ACHN (cell line): ENCODE measurements at regions not wholly inside any gene's neighbourhood (a gene's known extent, or its start where the extent isn't known, plus 50 kb on each side); places are given as distances from the start of the nearest gene placed in this dataset.
A peak's percentile ranks its signal among the peaks of the same experiment; 100 is the strongest.

Experiments
- DNase-seq: peaks from one replicate; pipeline ENCODE4 v3.0.0-alpha.2; 2015
- in situ Hi-C: cut with HindIII; loops from 2 replicates; pipeline ENCODE4 v1.10.0; 2017; ENCODE audit warnings: low sequenced_read_pairs, low pct_ligation_motif_present, low pct_unique_long_range_greater_than_20kb

DNA sequence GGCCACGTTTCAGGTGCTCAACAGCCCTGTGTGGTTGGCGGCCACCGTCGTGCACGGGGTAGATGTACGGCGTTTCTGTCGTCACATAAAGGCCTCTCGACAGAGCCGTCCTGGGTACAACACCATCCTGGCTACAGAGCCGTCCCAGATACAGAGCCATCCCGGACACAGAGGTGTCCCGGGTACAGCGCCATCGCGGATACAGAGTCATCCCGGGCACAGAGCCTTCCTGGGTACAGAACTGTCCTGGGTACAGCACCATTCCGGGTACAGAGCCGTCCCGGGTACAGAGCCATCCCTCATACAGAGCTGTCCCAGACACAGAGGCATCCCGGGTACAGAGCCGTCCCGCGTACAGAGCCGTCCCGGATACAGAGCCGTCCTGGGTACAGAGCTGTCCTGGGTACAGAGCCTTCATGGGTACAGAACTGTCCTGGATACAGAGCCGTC lies 222.7 kb upstream of the SOX1 start:
- no peak for DNase-seq
- in situ Hi-C loops = no loop called here

DNA sequence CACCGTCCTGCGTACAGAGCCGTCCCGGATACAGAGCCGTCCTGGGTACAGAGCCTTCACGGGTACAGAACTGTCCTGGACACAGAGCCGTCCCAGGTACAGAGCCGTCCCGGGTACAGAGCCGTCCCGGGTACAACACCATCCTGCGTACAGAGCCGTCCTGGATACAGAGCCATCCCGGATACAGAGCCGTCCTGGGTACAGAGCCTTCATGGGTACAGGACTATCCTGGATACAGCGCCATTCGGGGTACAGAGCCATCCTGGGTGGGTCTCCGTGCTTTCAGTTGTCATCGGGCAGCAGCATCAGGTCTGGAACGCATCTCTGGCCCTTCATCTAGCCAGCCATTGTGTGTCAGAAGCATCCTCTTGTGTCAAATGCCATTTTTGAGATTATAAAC lies 222.3 kb upstream of the SOX1 start:
- in situ Hi-C loops = no loop called here
- DNase-seq = no peak

DNA sequence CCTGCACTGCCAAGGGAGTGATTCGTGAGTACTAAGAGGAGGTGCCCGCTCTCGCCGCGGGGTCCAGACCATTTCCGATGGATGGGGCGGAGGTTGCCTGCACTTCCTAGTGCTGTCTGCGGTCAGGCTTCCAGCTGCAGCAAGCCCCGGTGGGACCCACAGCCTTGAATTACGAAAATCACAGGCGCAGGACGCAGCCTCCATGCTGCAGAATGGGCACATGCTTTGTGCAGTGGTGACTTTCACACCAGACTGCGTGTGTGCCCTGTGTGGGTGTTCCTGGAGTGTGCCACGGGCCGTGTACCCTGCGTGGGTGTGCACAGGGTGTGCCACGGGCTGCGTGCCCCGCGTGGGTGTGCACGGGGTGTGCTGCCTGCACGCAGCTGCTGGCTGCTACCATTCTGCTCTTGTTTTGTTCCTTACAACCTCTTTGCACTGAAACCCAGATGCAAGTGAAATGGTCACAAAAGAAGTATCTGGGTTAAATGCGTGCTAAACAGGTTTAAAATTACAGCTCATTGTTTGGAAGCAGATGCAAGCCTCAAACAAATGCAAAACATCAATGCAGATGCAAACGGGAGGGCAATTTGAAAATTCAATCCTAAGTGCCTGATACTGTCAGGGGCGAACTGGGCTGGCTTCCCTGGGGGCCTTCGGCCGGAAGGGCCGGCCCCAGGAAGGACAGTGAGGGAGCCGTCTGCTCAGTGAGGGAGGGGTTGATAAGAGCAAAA lies 221.2 kb upstream of the SOX1 start:
- in situ Hi-C loops = no loop called here
- DNase-seq = no peak

DNA sequence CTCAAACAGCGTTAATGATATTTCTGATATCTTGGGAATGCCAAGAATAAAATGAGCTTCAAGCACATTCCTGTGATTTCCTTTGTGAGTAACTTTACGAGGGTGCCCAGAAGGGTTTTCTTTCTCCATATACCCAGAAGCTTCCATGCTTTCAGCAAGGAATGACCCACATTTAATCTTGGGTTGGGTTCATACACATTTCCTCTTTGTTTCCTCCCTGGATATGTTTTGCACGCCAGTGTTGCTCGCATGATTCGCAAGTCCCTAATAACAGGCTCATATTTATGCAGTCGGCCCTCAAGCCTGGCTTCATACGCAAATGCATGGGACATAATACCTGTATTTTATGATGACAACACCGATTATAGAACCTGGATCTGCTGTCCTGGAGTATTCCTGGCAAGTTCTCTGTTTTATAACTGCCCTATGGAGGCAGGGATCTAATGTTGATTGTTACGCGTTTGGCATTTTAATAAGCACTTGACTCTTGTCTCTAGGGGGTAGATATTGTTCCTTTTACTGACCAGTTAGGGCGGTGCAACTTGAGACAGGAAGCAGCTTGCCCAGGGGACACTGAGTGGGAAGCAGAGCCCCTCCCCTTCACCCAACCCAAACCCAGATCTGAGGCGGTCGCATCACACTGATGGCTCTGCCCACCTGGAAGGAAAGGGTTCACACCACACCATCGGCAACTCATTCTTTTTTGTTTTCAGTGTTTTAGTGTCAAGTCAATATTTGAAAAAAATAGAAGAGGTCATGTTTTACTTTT lies 220.4 kb upstream of the SOX1 start:
- no peak for DNase-seq
- in situ Hi-C loops = no loop called here

DNA sequence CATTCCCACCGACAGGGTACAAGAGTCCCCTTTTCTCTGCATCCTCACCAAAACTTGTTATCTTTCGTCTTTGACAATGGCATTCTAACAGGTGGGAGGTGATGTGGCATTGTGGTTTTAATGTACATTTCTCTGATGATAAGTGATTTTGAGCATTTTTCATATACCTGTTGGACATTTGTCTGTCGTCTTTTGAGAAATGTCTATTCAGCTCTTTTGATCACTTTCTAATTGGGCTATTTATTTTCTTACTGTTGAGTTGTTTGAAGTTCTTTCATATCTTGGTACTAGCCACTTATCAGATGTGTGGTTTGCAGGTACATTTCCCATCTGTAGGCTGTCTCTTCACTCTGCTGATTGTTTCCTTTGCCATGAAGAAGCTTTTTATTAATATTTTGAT lies 219.0 kb upstream of the SOX1 start:
- no peak for DNase-seq
- in situ Hi-C loops = no loop called here

DNA sequence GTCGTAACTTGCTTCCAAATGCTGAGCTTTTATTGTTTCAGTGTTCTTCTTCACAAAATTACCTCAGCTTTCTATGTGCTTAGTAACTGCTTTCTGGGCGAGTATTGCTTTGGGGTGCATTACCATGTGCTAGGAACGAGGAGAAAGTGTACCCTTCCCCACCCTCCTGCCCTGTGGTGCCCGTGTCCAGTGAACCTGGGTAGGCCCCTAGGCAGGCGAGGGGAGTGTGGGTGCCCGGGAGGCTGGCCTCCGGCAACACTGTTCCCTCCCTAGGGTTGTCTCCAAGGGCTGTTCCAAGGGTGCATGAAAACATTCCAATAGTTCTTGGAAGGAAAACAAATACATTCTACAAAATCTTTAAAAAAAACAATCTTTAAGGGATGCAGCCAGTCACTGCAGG lies 216.5 kb upstream of the SOX1 start:
- in situ Hi-C loops = no loop called here
- no peak for DNase-seq

DNA sequence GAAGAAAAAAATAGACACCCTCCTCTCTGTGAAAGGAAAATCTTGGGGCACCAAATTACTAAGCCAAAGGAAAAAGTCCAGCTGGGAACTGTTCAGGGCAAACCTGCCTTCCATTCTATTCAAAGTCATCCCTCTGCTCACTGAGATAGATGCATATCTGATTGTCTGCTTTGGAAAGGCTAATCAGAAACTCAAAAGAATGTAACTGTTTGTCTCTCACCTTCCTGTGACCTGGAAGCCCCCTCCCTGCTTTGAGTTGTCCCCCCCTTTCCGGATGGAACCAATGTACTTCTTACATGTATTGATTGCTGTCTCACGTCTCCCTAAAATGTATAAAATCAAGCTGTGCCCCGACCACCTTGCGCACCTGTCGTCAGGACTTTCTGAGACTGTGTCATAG lies 216.0 kb upstream of the SOX1 start:
- no peak for DNase-seq
- in situ Hi-C loops = no loop called here

DNA sequence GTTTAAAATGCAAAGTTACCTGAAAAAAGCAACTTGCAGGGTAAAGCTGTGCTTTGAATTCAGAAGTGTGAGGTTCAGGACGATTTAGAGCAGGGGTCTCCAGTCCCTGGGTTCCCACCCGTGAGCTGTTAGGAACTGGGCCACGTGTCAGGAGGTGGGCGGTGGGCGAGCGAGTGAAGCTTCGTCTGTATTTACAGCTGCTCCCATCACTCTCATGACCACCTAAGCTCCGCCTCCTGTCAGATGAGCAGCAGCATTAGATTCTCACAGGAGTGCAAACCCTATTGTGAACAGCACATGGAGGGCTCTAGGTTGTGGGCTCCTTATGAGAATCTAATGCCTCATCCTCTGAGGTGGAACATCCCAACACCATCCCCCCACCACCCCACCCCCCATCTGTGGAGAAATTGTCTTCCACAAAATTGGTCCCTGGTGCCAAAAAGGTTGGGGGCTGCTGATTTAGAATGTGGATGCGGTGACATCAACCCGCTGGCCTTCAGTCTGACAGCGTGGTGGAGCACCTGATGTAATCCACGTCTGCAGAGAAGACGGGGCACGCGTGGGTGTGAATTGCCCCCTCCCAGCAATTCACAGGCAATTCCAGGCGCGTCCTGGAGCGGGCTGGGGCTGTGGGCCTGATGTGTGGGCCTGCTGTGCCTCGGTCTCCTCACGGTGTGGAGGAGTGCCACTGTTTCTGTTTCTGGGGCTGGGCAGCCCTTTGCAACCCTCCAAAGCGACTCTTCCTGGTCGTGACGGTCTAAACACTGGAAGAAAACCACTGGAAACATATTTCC lies 214.0 kb upstream of the SOX1 start:
- no peak for DNase-seq
- in situ Hi-C loops = no loop called here

DNA sequence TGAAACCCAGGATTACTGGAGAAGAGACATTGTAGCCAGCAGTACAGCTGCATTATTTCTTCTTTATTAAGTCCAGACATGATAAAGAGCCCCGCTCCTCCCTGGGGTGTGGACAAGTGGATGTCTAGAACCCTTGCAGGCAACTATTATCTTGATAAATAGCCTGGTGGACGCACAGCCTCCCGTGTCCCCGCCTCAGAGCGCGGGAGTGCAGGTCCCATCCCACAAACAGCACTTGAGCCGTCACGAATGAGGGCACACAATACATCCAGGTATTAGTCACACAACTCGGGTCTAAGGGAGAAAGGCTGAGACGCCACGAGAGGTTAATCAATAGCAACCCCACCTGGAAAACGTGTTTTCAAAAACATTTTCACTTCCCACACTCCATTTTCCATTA lies 213.2 kb upstream of the SOX1 start:
- in situ Hi-C loops = no loop called here
- DNase-seq = peak; percentile 61

DNA sequence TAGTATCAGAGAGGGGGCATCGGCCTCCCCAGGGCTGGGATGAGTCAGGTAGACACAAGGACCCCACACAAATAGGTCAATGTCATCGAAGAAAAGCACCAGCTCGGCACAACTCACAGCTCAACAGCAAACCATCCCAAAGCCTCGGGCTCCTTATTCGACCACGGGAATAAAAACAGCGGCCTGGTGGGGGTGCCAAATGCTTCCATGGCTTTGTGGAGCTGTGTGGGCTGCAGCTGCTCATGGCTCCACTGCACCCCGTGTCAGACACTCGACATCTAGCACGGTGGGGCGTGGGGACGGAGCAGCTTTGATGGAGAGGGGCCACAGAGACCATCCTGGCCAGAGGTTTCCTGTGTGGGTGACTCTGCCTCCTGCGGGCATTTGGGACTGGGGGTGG lies 212.5 kb upstream of the SOX1 start:
- no peak for DNase-seq
- in situ Hi-C loops = no loop called here

DNA sequence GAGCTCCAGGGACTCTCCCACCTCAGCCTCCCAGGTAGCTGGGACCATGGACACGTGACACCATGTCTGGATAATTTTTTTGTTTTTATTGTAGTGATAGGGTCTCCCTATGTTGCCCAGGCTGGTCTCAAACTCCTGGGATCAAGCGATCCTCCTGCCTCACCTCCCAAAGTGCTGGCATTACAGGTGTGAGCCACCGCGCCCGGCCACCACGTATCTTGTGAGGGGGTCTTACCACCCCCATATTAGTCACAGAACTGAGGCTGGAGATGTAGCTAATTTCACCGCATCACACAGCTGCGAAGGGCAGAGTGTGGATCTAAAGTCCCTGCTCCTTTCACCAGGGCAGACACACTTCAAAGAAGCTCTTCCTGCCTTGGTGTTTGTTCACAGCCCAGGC lies 211.8 kb upstream of the SOX1 start:
- in situ Hi-C loops = no loop called here
- DNase-seq = no peak

DNA sequence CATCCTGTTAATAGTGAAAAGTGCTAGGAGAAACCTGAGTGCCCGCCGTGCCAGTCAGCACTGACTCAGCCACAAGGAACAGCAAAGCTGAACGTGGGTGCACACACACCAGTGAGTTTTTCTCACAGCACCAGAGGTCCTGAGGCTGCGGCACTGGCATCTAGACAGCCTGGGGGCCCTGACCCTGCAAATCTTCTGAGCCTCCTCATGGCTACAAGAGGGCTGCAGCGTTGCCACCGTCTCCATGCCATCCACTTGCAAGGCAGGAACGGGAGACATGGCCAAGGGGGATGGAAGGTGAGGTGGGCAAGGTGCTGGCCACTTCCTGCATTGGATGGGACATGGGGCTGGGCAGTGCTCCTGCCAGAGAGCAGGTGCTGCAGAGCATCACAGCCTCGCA lies 211.2 kb upstream of the SOX1 start:
- in situ Hi-C loops = no loop called here
- DNase-seq = no peak

DNA sequence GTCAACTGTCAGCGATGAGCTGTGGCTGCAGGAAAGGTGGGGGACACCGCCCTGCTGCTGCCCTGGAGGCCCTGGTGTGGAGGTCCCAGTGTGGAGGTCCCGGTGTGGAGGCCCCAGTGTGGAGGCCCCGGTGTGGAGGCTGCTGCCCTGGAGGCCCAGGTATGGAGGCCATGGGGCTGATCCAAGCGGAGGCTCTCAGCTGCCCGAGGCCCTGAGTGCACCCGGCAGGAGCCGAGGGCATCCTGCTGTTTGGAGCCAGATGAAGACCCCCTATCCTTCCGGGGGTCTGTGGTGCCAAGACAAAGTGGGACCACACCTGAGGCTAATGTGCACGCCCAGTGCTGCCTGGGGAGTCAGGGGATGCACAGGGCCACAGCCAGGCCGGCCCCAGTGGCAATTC lies 210.4 kb upstream of the SOX1 start:
- in situ Hi-C loops = no loop called here
- DNase-seq = no peak

DNA sequence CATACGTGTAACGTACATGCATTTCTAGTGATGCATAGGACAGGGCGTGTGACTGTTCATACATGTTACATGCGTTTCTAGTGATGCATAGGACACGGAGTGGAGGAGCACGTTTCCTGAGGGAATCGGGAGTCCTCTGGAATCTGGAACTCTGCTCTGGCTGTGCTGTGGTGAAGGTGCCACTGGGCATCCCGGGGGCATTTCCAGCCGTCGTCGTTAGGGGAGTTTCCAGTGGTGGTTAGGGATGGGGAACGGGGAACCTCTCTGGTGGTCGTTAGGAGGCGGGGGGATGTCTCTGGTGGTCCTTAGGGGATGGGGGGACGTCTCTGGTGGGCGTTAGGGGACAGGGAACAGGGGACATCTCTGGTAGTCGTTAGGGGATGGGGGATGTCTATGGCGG lies 209.6 kb upstream of the SOX1 start:
- DNase-seq = no peak
- in situ Hi-C loops = no loop called here

DNA sequence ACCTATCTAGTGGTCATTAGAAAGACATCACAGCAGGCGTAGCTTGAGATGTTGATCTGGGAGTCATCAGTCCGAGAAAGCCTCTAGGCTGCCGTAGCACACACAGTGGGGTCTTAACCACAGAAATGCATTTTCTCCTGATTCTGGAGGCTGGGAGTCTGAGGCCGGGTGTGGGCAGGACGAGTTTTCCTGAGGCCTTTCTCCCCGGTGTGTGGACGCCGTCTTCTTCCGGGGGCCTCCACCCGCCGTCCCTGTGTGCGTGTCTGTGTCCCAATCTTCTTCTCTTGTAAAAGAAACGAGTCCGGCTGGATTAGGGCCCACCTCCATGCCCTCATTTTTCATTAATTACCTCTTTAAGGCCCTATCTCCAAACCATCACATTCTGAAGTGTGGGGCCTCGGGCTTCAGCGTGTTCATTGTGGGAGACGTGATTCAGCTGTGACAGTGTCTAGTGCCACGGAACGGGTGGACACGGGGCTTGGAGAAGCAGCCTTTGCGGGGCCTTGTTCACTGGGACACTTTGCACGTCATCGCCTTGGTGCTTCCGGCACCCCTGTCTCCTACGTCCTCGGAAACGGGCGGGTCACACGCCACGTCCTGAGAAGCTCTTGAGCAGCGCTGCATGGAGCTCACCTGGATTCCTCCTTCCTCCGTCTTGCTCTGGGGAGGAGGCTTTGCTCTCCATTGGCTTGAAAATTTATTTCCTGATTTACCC lies 208.9 kb upstream of the SOX1 start:
- no peak for DNase-seq
- in situ Hi-C loops = no loop called here

DNA sequence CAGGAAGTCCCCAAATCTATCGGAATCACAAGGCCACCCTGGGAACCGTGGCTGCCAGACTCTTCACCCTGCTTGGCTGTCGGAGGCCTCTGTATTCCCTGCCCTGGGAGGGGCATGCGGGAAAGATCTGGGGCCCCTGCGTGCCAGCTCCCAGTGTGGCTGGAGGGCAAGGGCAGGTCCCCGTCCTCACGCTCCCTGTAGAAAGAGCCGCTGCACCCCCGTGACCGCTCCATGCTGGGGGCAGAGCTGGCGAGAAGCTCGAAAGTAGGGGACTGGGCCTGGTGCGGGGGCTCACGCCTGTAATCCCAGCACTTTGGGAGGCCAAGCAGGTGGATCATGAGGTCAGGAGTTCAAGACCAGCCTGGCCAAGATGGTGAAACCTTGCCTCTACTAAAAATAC lies 208.4 kb upstream of the SOX1 start:
- in situ Hi-C loops = no loop called here
- DNase-seq = no peak

DNA sequence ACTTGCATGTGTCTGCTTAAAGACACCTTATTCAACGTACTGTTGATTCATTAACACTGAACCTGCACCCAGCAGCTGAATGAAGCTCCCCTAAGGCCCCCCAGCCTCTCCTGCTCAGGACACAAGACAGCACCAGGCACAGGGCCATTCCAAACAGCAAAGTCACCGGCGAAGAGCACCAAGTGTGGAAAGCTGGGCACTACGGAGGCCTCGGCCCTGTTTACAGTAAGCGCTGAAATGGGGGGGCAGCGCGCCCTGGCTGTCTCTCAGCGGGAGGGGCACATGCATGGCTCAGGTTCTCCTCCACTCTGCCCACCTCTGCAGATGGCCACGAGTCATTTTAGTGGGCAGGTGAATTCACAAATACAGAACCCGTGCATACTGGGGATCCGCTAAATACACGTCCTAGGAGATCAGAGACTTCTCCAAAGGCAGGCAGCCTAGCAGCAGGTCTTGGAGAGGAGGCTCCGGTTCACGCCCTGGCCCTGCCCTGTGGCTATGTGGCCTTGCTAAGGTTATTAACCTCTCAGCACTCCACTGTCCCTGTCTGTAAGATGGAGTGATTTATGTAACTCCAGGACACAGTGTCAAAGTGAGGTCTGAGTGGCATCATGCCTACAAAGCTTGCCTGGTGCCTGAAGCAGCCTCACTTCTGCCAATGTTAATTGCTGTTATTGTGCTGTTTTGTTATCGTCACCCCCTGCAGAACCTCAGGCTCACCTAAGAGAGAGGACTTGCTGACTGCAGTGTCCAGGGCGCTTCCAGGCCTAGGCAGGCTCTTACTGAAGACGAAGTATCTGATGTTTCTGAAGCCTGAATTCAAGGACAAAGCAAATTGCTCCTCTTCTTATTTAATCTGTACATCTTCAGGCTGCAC lies 207.4 kb upstream of the SOX1 start:
- in situ Hi-C loops = no loop called here
- no peak for DNase-seq

DNA sequence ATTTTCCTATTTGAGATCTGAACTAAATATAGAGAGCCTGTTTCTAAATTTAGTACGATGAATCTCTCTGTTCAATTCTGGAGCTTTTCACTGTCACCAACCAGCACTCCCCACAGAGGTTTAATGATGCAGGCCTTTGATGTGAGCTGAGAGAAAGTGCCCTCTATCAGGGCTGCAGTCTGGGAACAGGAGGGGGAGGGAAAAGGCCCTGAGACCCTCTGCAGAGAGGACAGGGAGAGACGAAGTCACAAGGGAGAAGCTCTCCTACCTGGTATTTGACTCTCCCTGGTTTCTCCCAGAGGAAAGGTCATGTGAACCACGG lies 206.8 kb upstream of the SOX1 start:
- DNase-seq = no peak
- in situ Hi-C loops = no loop called here
